H9 (cell line): ENCODE measurements at regions not wholly inside any gene's neighbourhood (a gene's known extent, or its start where the extent isn't known, plus 50 kb on each side); places are given as distances from the start of the nearest gene placed in this dataset.

ENCODE experiments used
- DNase-seq: peaks from one replicate; pipeline ENCODE4 v3.0.0-alpha.2; 2017
- H2AFZ ChIP-seq: one replicate; pipeline ENCODE4 v1.6.1; 2013; ENCODE audit warnings: mild to moderate bottlenecking, low read length, control low read depth, moderate library complexity
- H2AK5ac ChIP-seq: 2 replicates; pipeline ENCODE4 v1.6.1; 2013; ENCODE audit warnings: low read length, control low read depth, mixed read lengths; ENCODE audit not compliant: insufficient read length
- H2BK120ac ChIP-seq: one replicate; pipeline ENCODE4 v1.6.1; 2013; ENCODE audit warnings: low read depth, mild to moderate bottlenecking, low read length, control low read depth, inconsistent platforms; ENCODE audit not compliant: poor library complexity, severe bottlenecking
- H2BK12ac ChIP-seq: 2 replicates; pipeline ENCODE4 v1.6.1; 2013; ENCODE audit warnings: low read length, control low read depth, mixed read lengths, low read depth; ENCODE audit not compliant: insufficient read length
- H2BK15ac ChIP-seq: 2 replicates; pipeline ENCODE4 v1.6.1; 2013; ENCODE audit warnings: low read depth, low read length, control low read depth
- H2BK20ac ChIP-seq: one replicate; pipeline ENCODE4 v1.6.1; 2013; ENCODE audit warnings: low read depth, mild to moderate bottlenecking, low read length, control low read depth, inconsistent platforms; ENCODE audit not compliant: poor library complexity, severe bottlenecking
- H2BK5ac ChIP-seq: 2 replicates; pipeline ENCODE4 v1.6.1; 2013; ENCODE audit warnings: low read length, control low read depth, mixed read lengths; ENCODE audit not compliant: insufficient read length
- H3K14ac ChIP-seq: 2 replicates; pipeline ENCODE4 v1.6.1; 2013; ENCODE audit warnings: low read length, control low read depth; ENCODE audit not compliant: insufficient read depth
- H3K18ac ChIP-seq: 2 replicates; pipeline ENCODE4 v1.6.1; 2013; ENCODE audit warnings: low read depth, mild to moderate bottlenecking, mixed read lengths, low read length, control low read depth; ENCODE audit not compliant: insufficient read length
- H3K23ac ChIP-seq: 2 replicates; pipeline ENCODE4 v1.6.1; 2013; ENCODE audit warnings: low read length, control low read depth, mixed read lengths, low read depth; ENCODE audit not compliant: insufficient read length
- H3K23me2 ChIP-seq: 2 replicates; pipeline ENCODE4 v1.6.1; 2013; ENCODE audit warnings: low read depth, mild to moderate bottlenecking, mixed read lengths, low read length, control low read depth; ENCODE audit not compliant: insufficient read length, poor library complexity, severe bottlenecking
- H3K27ac ChIP-seq: 2 replicates; pipeline ENCODE4 v1.5.1; 2013; ENCODE audit warnings: low read length, control low read depth, mixed read lengths, low read depth; ENCODE audit not compliant: insufficient read length
- H3K27me3 ChIP-seq: 2 replicates; pipeline ENCODE4 v1.6.1; 2013; ENCODE audit warnings: low read length, control low read depth, inconsistent platforms; ENCODE audit not compliant: insufficient read depth
- H3K4ac ChIP-seq: 2 replicates; pipeline ENCODE4 v1.6.1; 2013; ENCODE audit warnings: low read depth, mild to moderate bottlenecking, control low read depth, inconsistent platforms, low read length, moderate library complexity
- H3K4me1 ChIP-seq: 2 replicates; pipeline ENCODE4 v1.6.1; 2013; ENCODE audit warnings: low read length, control low read depth, inconsistent platforms; ENCODE audit not compliant: insufficient read depth
- H3K4me2 ChIP-seq: 2 replicates; pipeline ENCODE4 v1.6.1; 2013; ENCODE audit warnings: low read length, control low read depth, mixed read lengths; ENCODE audit not compliant: insufficient read length, insufficient read depth
- H3K56ac ChIP-seq: 2 replicates; pipeline ENCODE4 v1.6.1; 2013; ENCODE audit warnings: low read depth, mild to moderate bottlenecking, mixed read lengths, low read length, control low read depth; ENCODE audit not compliant: insufficient read length
- H3K79me1 ChIP-seq: 2 replicates; pipeline ENCODE4 v1.6.1; 2013; ENCODE audit warnings: low read depth, mild to moderate bottlenecking, moderate library complexity, low read length, control low read depth, inconsistent platforms; ENCODE audit not compliant: insufficient read depth, poor library complexity, severe bottlenecking
- H3K79me2 ChIP-seq: 2 replicates; pipeline ENCODE4 v1.6.1; 2013; ENCODE audit warnings: low read length, control low read depth, inconsistent platforms; ENCODE audit not compliant: insufficient read depth
- H3K9ac ChIP-seq: 2 replicates; pipeline ENCODE4 v1.6.1; 2013; ENCODE audit warnings: low read length, control low read depth, mixed read lengths; ENCODE audit not compliant: insufficient read length; ENCODE audit errors: extremely low read depth
- H3K9me3 ChIP-seq: one replicate; pipeline ENCODE4 v1.6.1; 2013; ENCODE audit warnings: low read depth, low read length, inconsistent platforms; ENCODE audit not compliant: control insufficient read depth
- H3T11ph ChIP-seq: one replicate; pipeline ENCODE4 v1.6.1; 2013; ENCODE audit warnings: mild to moderate bottlenecking, low read length, control low read depth, inconsistent platforms
- H4K20me1 ChIP-seq: one replicate; pipeline ENCODE4 v1.6.1; 2013; ENCODE audit not compliant: control insufficient read depth, insufficient read length, insufficient read depth
- H4K5ac ChIP-seq: 2 replicates; pipeline ENCODE4 v1.6.1; 2013; ENCODE audit warnings: low read depth, mild to moderate bottlenecking, mixed read lengths, low read length, control low read depth; ENCODE audit not compliant: insufficient read length
- H4K8ac ChIP-seq: replicated peaks from 2 replicates; pipeline ENCODE4 v1.6.1; 2013; ENCODE audit warnings: low read length, control low read depth, mixed read lengths, low read depth; ENCODE audit not compliant: insufficient read length
- H4K91ac ChIP-seq: 2 replicates; pipeline ENCODE4 v1.6.1; 2013; ENCODE audit warnings: low read depth, mild to moderate bottlenecking, moderate library complexity, mixed read lengths, low read length, control low read depth; ENCODE audit not compliant: insufficient read length
- H3K27ac Mint-ChIP-seq, 3 experiments: 2 replicates in 2 of 3; 3 replicates in 1 of 3; pipeline ENCODE4 v1.8.0; 2020 to 2021; ENCODE audit warnings: mixed read lengths in 3 of 3, mild to moderate bottlenecking in 1 of 3, moderate library complexity in 1 of 3
- H3K27me3 Mint-ChIP-seq: 2 replicates; pipeline ENCODE4 v1.8.0; 2021; ENCODE audit warnings: low read depth, mild to moderate bottlenecking, moderate library complexity, mixed read lengths
- H3K36me3 Mint-ChIP-seq, 3 experiments: 2 replicates in 2 of 3; 3 replicates in 1 of 3; pipeline ENCODE4 v1.8.0; 2020 to 2021; ENCODE audit warnings: low read depth in 3 of 3, mixed read lengths in 3 of 3; ENCODE audit not compliant: insufficient read depth in 1 of 3
- H3K4me1 Mint-ChIP-seq, 2 experiments: 2 replicates each; pipeline ENCODE4 v1.8.0; 2020; ENCODE audit warnings: mixed read lengths in 2 of 2
- H3K4me3 Mint-ChIP-seq, 2 experiments: 2 replicates in 1 of 2; 3 replicates in 1 of 2; pipeline ENCODE4 v1.8.0; 2020 to 2021; ENCODE audit warnings: mild to moderate bottlenecking in 2 of 2, mixed read lengths in 2 of 2, moderate library complexity in 1 of 2
- H3K9me3 Mint-ChIP-seq, 2 experiments: 2 replicates in 1 of 2; 3 replicates in 1 of 2; pipeline ENCODE4 v1.8.0; 2020; ENCODE audit warnings: mild to moderate bottlenecking in 2 of 2, mixed read lengths in 2 of 2, moderate library complexity in 1 of 2
- WGBS: extraction: QIAGEN DNeasy Blood & Tissue Kit; methylation state at CpG from one replicate; pipeline ENCODE4 v1.1.7; 2013; ENCODE audit warnings: missing lambda C conversion rate, low lambda C conversion rate, mixed read lengths; ENCODE audit not compliant: insufficient read length; ENCODE audit errors: extremely low coverage; 5-methylcytosine and 5-hydroxymethylcytosine counted together
- TF ChIP-seq, protein P1 (sequence below): fragments of 200-600 bp; sonication (generic); conservative IDR thresholded peaks from 3 replicates; pipeline ENCODE4 v1.8.0; 2021; ENCODE audit warnings: antibody characterized with exemption, mild to moderate bottlenecking

DNA sequence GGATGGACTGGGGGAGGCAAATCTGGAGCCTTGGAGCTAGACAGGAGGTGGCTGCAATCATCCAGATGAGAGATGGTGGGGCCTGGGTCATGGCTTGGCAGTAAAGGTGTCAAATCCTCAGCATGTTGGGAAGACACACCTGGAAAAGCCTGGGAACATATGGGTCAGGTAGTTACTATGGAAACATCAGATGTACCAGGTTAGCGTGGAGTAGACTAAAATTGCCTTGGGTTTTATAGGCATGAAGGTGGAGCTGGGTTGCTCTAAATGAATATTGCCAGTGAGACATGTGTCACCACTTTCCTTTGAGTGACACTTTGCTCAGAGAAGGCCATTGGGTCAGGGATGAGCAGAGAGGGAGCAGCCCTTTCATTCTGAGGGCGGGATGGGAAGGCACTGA is 473.7 kb downstream of the TBC1D22A start:
- Histone ChIP-seq H2BK12ac (no peak overlapping the region), H3K9me3 (peaks cover 86% of the 10 kb centered on the region), H2BK5ac (no peak overlapping the region), H3K18ac (no peak overlapping the region), H2BK15ac (no peak overlapping the region), H2BK120ac (no peak overlapping the region), H3K4me1 (no peaks in the 10 kb centered on the region), H3K23ac (no peak overlapping the region), H4K91ac (no peak overlapping the region), H4K20me1 (no peaks in the 10 kb centered on the region), H3K79me2 (no peaks in the 10 kb centered on the region), H4K5ac (no peak overlapping the region), H3K27ac (no peak overlapping the region), H3K23me2 (no peaks in the 10 kb centered on the region), H3K4ac (no peak overlapping the region), H3K9ac (no peak overlapping the region), H3K14ac (no peak overlapping the region), H2BK20ac (no peak overlapping the region), H4K8ac (no peak overlapping the region), H3K4me2 (no peak overlapping the region), H3K27me3 (no peaks in the 10 kb centered on the region), H3K79me1 (no peaks in the 10 kb centered on the region), H3K56ac (no peak overlapping the region), H3T11ph (no peak overlapping the region), H2AFZ (no peak overlapping the region), H2AK5ac (no peak overlapping the region)
- Mint-ChIP-seq H3K9me3 (peaks cover 16 to 68% of the 10 kb centered on the region in 2 experiments), H3K27ac (no peak overlapping the region), H3K4me1 (no peaks in the 10 kb centered on the region), H3K36me3 (peaks cover 4 to 22% (median 9%) of the 10 kb centered on the region in 3 experiments; a peak in 5 of 7 replicates), H3K4me3 (no peak overlapping the region), H3K27me3 (peaks cover 5% of the 10 kb centered on the region)
- WGBS, result no CpG with 5 or more reads among the region's 2 CpGs
- TF ChIP-seq, protein P1, sequence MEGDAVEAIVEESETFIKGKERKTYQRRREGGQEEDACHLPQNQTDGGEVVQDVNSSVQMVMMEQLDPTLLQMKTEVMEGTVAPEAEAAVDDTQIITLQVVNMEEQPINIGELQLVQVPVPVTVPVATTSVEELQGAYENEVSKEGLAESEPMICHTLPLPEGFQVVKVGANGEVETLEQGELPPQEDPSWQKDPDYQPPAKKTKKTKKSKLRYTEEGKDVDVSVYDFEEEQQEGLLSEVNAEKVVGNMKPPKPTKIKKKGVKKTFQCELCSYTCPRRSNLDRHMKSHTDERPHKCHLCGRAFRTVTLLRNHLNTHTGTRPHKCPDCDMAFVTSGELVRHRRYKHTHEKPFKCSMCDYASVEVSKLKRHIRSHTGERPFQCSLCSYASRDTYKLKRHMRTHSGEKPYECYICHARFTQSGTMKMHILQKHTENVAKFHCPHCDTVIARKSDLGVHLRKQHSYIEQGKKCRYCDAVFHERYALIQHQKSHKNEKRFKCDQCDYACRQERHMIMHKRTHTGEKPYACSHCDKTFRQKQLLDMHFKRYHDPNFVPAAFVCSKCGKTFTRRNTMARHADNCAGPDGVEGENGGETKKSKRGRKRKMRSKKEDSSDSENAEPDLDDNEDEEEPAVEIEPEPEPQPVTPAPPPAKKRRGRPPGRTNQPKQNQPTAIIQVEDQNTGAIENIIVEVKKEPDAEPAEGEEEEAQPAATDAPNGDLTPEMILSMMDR, result no peak
- DNase-seq, result no peak
